Lower leg skin (tissue), 4 donors: ENCODE measurements at regions not wholly inside any gene's neighbourhood (a gene's known extent, or its start where the extent isn't known, plus 50 kb on each side); places are given as distances from the start of the nearest gene placed in this dataset.

Experiments used
- DNase-seq, 2 donors: peaks; one replicate each; pipeline ENCODE4 v3.0.0-alpha.2; 2019; ENCODE audit warnings: low spot score in 2 of 2
- H3K4me3 ChIP-seq: fragments of 200-600 bp; sonication (generic); 2 replicates; pipeline ENCODE4 v1.5.1; 2017; ENCODE audit warnings: mild to moderate bottlenecking, low read depth; ENCODE audit not compliant: poor library complexity, severe bottlenecking
- POLR2A ChIP-seq, 2 donors: fragments of 450-650 bp; IDR thresholded peaks; one replicate each; pipeline ENCODE4 v1.6.1; 2016 to 2017; ENCODE audit warnings: antibody characterized with exemption in 2 of 2, mild to moderate bottlenecking in 1 of 2, moderate library complexity in 1 of 2
- WGBS, 2 donors: methylation state at CpG; one replicate each; pipeline ENCODE4 v1.1.5; 2018; 5-methylcytosine and 5-hydroxymethylcytosine counted together
- intact Hi-C: fragments of 100-400 bp; cut with DNase I; formaldehyde crosslinking; loops from one replicate; pipeline ENCODE4 v1.15.0; 2023; ENCODE audit warnings: low total_unique reads
- TF ChIP-seq, protein P1 (sequence below), 3 donors: fragments of 450-650 bp; IDR thresholded peaks; one replicate each; pipeline ENCODE4 v1.5.1; 2016; ENCODE audit warnings: antibody characterized with exemption in 3 of 3, mild to moderate bottlenecking in 3 of 3, moderate library complexity in 2 of 3

DNA sequence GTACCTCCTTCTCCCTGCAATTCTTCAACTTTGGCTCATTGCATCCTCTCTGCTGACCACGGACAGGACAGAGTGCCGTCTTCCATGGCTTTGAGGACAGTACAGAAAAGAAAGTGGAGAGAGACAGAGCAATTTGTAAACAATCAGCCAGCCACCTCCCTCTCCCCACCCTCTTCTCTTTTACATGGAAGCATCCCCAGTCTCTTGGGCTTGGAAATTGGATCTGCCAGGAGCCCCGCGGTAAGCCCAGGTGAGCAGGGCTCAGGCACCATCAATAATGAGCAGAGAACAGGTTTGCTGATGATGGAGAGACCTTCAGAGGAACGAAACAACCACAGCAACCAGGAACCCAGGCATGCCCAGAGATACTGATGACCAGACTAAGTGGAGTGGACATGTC lies 194.9 kb upstream of the TNRC6C start:
- DNase-seq: no peak
- no peak for TF ChIP-seq POLR2A (IDR thresholded peaks at IDR 0.05)
- TF ChIP-seq, protein P1, sequence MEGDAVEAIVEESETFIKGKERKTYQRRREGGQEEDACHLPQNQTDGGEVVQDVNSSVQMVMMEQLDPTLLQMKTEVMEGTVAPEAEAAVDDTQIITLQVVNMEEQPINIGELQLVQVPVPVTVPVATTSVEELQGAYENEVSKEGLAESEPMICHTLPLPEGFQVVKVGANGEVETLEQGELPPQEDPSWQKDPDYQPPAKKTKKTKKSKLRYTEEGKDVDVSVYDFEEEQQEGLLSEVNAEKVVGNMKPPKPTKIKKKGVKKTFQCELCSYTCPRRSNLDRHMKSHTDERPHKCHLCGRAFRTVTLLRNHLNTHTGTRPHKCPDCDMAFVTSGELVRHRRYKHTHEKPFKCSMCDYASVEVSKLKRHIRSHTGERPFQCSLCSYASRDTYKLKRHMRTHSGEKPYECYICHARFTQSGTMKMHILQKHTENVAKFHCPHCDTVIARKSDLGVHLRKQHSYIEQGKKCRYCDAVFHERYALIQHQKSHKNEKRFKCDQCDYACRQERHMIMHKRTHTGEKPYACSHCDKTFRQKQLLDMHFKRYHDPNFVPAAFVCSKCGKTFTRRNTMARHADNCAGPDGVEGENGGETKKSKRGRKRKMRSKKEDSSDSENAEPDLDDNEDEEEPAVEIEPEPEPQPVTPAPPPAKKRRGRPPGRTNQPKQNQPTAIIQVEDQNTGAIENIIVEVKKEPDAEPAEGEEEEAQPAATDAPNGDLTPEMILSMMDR (IDR thresholded peaks at IDR 0.05): no peak
- no peak overlapping the region for H3K4me3 ChIP-seq
- 74 to 76% methylated on average over 5 of the region's 5 CpGs for WGBS, 2 donors
- intact Hi-C loops: no loop called here

DNA sequence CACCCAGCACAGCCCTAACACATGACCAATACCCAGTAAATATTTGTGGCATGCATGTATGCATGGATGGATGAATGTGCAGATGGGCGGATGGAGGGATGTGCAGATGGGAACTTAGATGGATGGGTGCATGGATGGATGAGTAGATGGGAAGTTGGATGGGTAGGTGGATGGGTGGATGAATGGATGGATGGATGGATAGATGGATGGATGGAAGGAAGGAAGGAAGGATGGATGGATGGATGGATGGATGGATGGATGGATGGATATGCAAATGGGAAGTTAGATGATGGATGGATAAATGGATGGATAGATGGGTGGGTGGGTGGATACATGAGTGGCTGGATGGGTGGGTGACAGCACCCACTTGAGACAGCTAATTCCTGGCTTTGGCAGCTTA lies 193.2 kb upstream of the TNRC6C start:
- intact Hi-C loops: no loop called here
- WGBS, 2 donors: 92 to 93% methylated on average over 1 of the region's 1 CpG
- TF ChIP-seq POLR2A (IDR thresholded peaks at IDR 0.05): no peak
- H3K4me3 ChIP-seq: no peak overlapping the region
- no peak for DNase-seq

DNA sequence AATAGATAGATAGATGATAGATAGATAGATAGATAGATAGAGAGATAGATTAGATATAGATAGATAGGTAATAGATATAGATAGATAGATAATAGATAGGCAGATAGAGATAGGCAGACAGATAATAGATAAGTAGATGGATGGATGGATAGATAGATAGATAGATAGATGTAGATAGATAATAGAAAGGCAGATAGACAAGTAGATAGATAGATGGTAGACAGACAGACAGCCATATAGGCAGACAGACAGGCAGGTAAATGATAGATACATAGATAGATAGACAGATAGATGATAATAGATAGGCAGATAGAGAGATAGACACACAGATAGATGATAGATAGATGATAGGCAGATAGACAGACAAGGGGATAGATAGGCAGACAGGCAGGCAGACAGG lies 191.4 kb upstream of the TNRC6C start:
- DNase-seq: no peak
- no peak overlapping the region for H3K4me3 ChIP-seq
- intact Hi-C loops: no loop called here
- TF ChIP-seq POLR2A (IDR thresholded peaks at IDR 0.05): no peak

DNA sequence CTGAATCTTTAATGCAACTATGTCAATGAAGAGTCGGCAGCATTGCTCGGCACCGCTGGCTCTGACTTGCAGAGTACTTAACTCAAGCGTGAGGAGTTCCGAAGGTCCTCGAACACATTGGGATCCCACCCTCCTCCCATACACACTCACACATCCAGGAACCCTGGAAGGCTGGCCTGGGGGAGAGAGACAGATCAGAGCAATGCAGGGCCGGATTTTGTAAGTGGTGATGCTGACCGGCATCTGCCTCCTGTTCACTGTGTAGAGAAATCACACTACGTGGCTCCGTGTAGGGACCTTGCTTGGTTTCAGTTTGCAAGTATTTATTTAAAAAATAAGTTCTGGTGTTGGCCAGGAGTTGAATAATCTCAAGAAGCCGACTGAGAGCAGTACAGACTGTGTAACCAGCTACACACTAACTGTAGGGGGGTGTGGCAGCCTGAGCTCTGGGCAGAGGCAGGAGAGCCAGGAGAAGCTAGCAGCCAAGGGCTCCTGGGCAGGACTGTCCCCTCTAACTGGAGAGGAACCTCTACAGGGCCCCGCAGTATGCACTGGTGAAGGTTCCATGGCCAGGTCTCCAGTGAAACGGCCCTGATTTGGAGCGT lies 190.2 kb upstream of the TNRC6C start:
- no peak for DNase-seq
- no peak for TF ChIP-seq POLR2A (IDR thresholded peaks at IDR 0.05)
- TF ChIP-seq, protein P1 (IDR thresholded peaks at IDR 0.05): no peak
- no peak overlapping the region for H3K4me3 ChIP-seq
- intact Hi-C loops: no loop called here
- 56 to 61% methylated on average over 14 of the region's 14 CpGs for WGBS, 2 donors

DNA sequence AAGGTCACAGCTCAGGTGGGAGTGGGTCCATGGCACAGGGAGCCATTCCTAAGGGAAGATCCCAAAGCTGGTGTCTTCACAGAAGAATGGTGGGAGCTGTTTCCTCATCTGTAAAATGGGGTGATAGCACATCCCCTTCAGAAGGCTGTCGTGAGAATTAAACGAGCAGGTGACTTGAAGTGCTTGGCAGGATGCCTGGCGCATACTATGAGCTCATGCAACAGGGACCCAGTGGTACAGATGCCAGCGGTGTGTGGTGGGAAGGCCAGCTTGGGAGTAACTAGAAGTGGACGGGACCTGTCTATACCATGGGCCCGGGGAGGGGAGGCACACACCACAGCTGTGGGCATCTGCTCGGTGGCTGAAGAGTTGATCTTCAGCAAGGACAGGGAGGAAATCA lies 189.3 kb upstream of the TNRC6C start:
- DNase-seq: no peak
- intact Hi-C loops: no loop called here
- 69 to 78% methylated on average over 7 of the region's 7 CpGs for WGBS, 2 donors
- no peak for TF ChIP-seq POLR2A (IDR thresholded peaks at IDR 0.05)
- TF ChIP-seq, protein P1 (IDR thresholded peaks at IDR 0.05): no peak
- no peak overlapping the region for H3K4me3 ChIP-seq

DNA sequence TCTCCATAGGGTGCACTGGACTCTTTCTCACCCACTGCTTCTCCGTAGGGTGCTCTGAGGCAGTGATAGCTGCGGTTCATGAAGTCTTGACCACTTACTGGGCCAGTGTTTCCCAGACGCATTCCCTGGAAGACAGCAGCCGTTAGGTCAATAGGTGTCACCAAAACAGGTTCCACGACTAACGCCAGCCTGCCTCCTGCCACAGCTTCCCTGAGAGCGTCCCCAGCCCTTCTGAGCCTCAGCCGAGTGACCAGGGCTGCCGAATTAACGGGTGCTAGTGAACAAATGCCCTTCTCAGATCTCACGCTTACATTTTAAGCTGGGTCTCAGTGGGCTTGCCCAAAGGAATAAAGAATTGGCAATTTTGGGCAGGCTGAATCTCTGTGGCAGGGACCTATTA lies 188.7 kb upstream of the TNRC6C start:
- TF ChIP-seq POLR2A (IDR thresholded peaks at IDR 0.05): no peak
- TF ChIP-seq, protein P1 (IDR thresholded peaks at IDR 0.05): no peak
- no peak overlapping the region for H3K4me3 ChIP-seq
- no peak for DNase-seq
- intact Hi-C loops: no loop called here
- 85% methylated on average over 11 of the region's 11 CpGs for WGBS, 2 donors

DNA sequence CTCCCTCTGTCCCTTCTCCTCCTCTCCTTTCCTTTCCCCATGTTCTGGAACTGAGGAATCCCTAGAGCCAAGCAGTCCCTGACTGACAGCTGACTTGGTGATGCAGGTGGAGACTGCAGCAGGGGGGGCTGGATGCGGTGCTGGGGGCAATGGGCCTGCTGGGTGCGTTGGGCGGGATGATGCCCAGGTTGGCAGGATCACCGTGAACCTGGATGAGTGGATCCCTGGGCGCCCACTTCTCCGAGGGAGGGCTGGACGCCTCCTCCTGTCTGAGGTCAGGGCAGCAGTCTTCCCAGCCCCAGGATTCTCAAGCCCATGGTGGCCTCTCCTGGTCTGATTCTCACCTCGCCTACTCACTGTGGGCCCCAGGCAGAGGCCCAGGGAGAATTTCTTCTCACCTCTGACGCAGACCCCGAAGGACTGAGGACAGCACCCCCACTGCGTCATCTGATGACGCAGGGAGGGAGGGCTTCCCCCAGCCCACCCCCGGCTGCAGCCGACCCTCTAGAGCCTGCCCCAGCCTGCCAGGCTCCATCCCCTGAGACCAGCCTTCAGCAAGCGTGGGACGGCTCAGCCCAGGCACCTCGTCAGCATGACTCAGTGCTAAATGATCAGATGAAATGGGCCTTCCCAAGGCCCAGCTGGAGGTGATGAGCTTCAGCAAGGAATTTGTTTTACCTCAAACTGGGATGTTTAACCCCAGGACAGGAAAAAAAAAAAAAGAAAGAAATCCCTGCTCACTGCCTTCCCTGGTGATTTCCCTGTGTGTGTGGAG lies 188.0 kb upstream of the TNRC6C start:
- no peak overlapping the region for H3K4me3 ChIP-seq
- 72 to 83% methylated on average over 16 to 17 of the region's 17 CpGs for WGBS, 2 donors
- no peak for DNase-seq
- intact Hi-C loops: no loop called here
- TF ChIP-seq, protein P1 (IDR thresholded peaks at IDR 0.05): no peak
- no peak for TF ChIP-seq POLR2A (IDR thresholded peaks at IDR 0.05)
